GM12878 (cell line): ENCODE measurements at regions not wholly inside any gene's neighbourhood (a gene's known extent, or its start where the extent isn't known, plus 50 kb on each side); places are given as distances from the start of the nearest gene placed in this dataset.
A peak's percentile ranks its signal among the peaks of the same experiment; 100 is the strongest.

Source experiments
- ATAC-seq: fragments of 200-7000 bp; cut with Tn5 transposase; 3 replicates; pipeline ENCODE4 v1.9.1; 2020; ENCODE audit warnings: mild to moderate bottlenecking, moderate library complexity
- BruUV-seq: library from RNA; stranded (reverse); fragments of 400-500 nt; replicated peaks from 2 replicates; lab custom pipeline; 2021; lab: Mats Ljungman, UMichigan
- CTCF ChIA-PET: fragments of 300-600 bp; sonication (Branson Sonifier 250); formaldehyde crosslinking; extraction: SDS; loops from one replicate; lab custom pipeline; 2021; ENCODE audit warnings: inconsistent platforms; lab: Yijun Ruan, JAX
- POLR2A ChIA-PET: fragments of 350-600 bp; formaldehyde crosslinking; extraction: SDS; loops from one replicate; lab custom pipeline; 2021; ENCODE audit warnings: inconsistent platforms; lab: Charles Lee
- RAD21 ChIA-PET: fragments of 300-600 bp; sonication (Branson Sonifier 250); formaldehyde crosslinking; loops from one replicate; lab custom pipeline; 2023; ENCODE audit warnings: antibody characterized with exemption; ENCODE audit not compliant: unreplicated experiment; lab: Charles Lee
- SMC1A ChIA-PET: fragments of 300-600 bp; sonication (Branson Sonifier 250); formaldehyde crosslinking; loops from one replicate; lab custom pipeline; 2023; ENCODE audit not compliant: unreplicated experiment, uncharacterized antibody; lab: Charles Lee
- DNase-seq: peaks from one replicate; pipeline ENCODE4 v3.0.0-alpha.2; 2011; ENCODE audit warnings: low read depth, low spot score
- FAIRE-seq: peaks from 3 replicates; lab custom pipeline; 2011; peaks lifted over from hg19 to GRCh38; lab: Jason Lieb, UNC
- H2AFZ ChIP-seq: 2 replicates; pipeline ENCODE4 v1.6.0; 2011; ENCODE audit warnings: low read depth, low read length, control low read depth; ENCODE audit not compliant: control insufficient read depth
- H3K27ac ChIP-seq: 2 replicates; pipeline ENCODE4 v1.5.1; 2011; ENCODE audit warnings: control low read depth; ENCODE audit not compliant: control insufficient read depth, insufficient read depth
- H3K27me3 ChIP-seq, 2 experiments: replicated peaks in 1 of 2; 2 replicates each; pipeline versions ENCODE4 v1.6.0 to v1.6.1; 2011; ENCODE audit warnings: low read length in 1 of 2; ENCODE audit not compliant: control insufficient read depth in 2 of 2, insufficient read depth in 2 of 2
- H3K36me3 ChIP-seq, 2 experiments: 2 replicates each; pipeline ENCODE4 v1.5.1; 2011; ENCODE audit warnings: low read length in 1 of 2; ENCODE audit not compliant: control insufficient read depth in 2 of 2, insufficient read depth in 2 of 2
- H3K4me1 ChIP-seq: 2 replicates; pipeline ENCODE4 v1.6.1; 2011; ENCODE audit warnings: mild to moderate bottlenecking, low read length, moderate library complexity, mixed read lengths; ENCODE audit not compliant: control insufficient read depth, insufficient read depth
- H3K4me2 ChIP-seq: 2 replicates; pipeline ENCODE4 v1.6.0; 2011; ENCODE audit warnings: control low read depth; ENCODE audit not compliant: control insufficient read depth, insufficient read depth
- H3K4me3 ChIP-seq: fragments of 200-600 bp; sonication (generic); 2 replicates; pipeline ENCODE4 v1.5.1; 2016
- H3K79me2 ChIP-seq: 2 replicates; pipeline ENCODE4 v1.6.0; 2011; ENCODE audit warnings: low read length; ENCODE audit not compliant: control insufficient read depth, insufficient read depth
- H3K9ac ChIP-seq: 2 replicates; pipeline ENCODE4 v1.8.0; 2011; ENCODE audit warnings: low read length, control low read depth, mixed read lengths; ENCODE audit not compliant: control insufficient read depth, insufficient read depth
- H3K9me3 ChIP-seq: replicated peaks from 3 replicates; pipeline ENCODE4 v1.5.1; 2011; ENCODE audit warnings: mild to moderate bottlenecking, low read length; ENCODE audit not compliant: control insufficient read depth, insufficient read depth
- H4K20me1 ChIP-seq: 2 replicates; pipeline ENCODE4 v1.6.0; 2011; ENCODE audit not compliant: control insufficient read depth, insufficient read depth
- FOS ChIP-seq: IDR thresholded peaks from 3 replicates; pipeline ENCODE4 v1.6.1; 2011; ENCODE audit warnings: borderline replicate concordance; ENCODE audit not compliant: insufficient read length; ENCODE audit errors: extremely low read depth
- GATAD2B ChIP-seq: fragments of 450-650 bp; conservative IDR thresholded peaks from 2 replicates; pipeline ENCODE4 v1.6.1; 2017; ENCODE audit warnings: low read depth, mild to moderate bottlenecking, moderate library complexity
- JUND ChIP-seq: IDR thresholded peaks from 2 replicates; pipeline ENCODE4 v1.6.1; 2012; ENCODE audit warnings: low read depth, mild to moderate bottlenecking, low read length, improper control_type of control experiment, moderate library complexity
- MTA2 ChIP-seq: fragments of 450-650 bp; IDR thresholded peaks from 2 replicates; pipeline ENCODE4 v1.6.1; 2016; ENCODE audit warnings: low read depth, mild to moderate bottlenecking, moderate library complexity
- NFIC ChIP-seq: IDR thresholded peaks from 2 replicates; pipeline ENCODE4 v1.6.1; 2012; ENCODE audit warnings: low read depth, mild to moderate bottlenecking, inconsistent platforms, low read length, moderate library complexity
- NFXL1 ChIP-seq: fragments of 450-650 bp; IDR thresholded peaks from 2 replicates; pipeline ENCODE4 v1.6.1; 2017; ENCODE audit warnings: antibody characterized with exemption, mild to moderate bottlenecking, borderline replicate concordance
- NRF1 ChIP-seq: conservative IDR thresholded peaks from 2 replicates; pipeline ENCODE4 v1.6.1; 2011; ENCODE audit warnings: mild to moderate bottlenecking, low read depth, low read length, improper control_type of control experiment
- PAX5 ChIP-seq: IDR thresholded peaks from 2 replicates; pipeline ENCODE4 v1.6.1; 2011; ENCODE audit warnings: low read depth, low read length, borderline replicate concordance
- PML ChIP-seq: IDR thresholded peaks from 2 replicates; pipeline ENCODE4 v1.6.1; 2012; ENCODE audit warnings: low read length, inconsistent platforms
- RBBP5 ChIP-seq: fragments of 200-600 bp; sonication (generic); conservative IDR thresholded peaks from 2 replicates; pipeline ENCODE4 v1.6.1; 2016
- SPI1 ChIP-seq: IDR thresholded peaks from 2 replicates; pipeline ENCODE4 v1.6.1; 2011; ENCODE audit warnings: low read depth, mild to moderate bottlenecking, low read length, moderate library complexity, borderline replicate concordance; ENCODE audit not compliant: insufficient read depth
- WGBS: methylation state at CpG from one replicate; pipeline ENCODE4 v1.1.6; 2016; ENCODE audit warnings: low lambda C conversion rate; ENCODE audit not compliant: insufficient replicate concordance, insufficient coverage; ENCODE audit errors: missing lambda C conversion rate; 5-methylcytosine and 5-hydroxymethylcytosine counted together
- in situ Hi-C: fragments of 300-500 bp; cut with MboI; formaldehyde crosslinking; loops from 9 replicates; pipeline ENCODE4 v1.14.3; 2018; ENCODE audit warnings: mixed read lengths
- intact Hi-C: fragments of 100-400 bp; cut with micrococcal nuclease; formaldehyde crosslinking; loops from one replicate; pipeline ENCODE4 v1.14.2; 2022; ENCODE audit not compliant: unreplicated experiment
- TF ChIP-seq, protein P1 (sequence below): fragments of 450-650 bp; IDR thresholded peaks from 2 replicates; pipeline ENCODE4 v1.6.1; 2017; ENCODE audit warnings: mild to moderate bottlenecking, moderate library complexity

DNA sequence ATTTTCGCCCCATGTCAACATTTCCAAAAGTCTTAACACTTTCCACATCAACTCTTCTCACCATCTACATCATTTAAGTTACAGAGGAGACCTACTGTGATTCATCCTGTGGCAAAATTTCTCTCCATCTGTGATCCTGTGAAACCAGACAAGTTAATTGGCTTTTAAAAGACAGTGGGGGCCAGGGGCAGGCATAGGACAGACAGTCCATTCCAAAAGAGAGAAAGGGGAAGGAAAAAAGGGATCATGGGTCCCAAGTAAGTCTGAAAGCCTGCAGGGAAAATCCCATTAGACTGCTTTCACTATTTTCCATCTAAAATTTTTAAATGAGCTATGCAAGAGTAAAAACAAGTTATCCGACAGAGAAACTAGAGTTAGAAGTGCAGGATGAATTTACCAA, 121.0 kb downstream of the MRPL57 start:
- Histone ChIP-seq H3K36me3 (no peaks in the 10 kb centered on the region), H2AFZ (peak overlapping the region; percentile 98), H3K9me3 (no peaks in the 10 kb centered on the region)
- RAD21 ChIA-PET = interaction anchor here (0.8 to 5.3 kb wide), 8 partner anchors 11 to 181 kb away, joined by 3 to 63 read pairs (median 6); partner anchors contain the start of genes MRPL57, SKA3 and ZDHHC20
- TF ChIP-seq PML (no peak), MTA2 (no peak), SPI1 (no peak), NFIC (no peak), JUND (no peak), GATAD2B (no peak), NFXL1 (no peak), RBBP5 (no peak), NRF1 (no peak), FOS (no peak), PAX5 (no peak)
- TF ChIP-seq, protein P1, sequence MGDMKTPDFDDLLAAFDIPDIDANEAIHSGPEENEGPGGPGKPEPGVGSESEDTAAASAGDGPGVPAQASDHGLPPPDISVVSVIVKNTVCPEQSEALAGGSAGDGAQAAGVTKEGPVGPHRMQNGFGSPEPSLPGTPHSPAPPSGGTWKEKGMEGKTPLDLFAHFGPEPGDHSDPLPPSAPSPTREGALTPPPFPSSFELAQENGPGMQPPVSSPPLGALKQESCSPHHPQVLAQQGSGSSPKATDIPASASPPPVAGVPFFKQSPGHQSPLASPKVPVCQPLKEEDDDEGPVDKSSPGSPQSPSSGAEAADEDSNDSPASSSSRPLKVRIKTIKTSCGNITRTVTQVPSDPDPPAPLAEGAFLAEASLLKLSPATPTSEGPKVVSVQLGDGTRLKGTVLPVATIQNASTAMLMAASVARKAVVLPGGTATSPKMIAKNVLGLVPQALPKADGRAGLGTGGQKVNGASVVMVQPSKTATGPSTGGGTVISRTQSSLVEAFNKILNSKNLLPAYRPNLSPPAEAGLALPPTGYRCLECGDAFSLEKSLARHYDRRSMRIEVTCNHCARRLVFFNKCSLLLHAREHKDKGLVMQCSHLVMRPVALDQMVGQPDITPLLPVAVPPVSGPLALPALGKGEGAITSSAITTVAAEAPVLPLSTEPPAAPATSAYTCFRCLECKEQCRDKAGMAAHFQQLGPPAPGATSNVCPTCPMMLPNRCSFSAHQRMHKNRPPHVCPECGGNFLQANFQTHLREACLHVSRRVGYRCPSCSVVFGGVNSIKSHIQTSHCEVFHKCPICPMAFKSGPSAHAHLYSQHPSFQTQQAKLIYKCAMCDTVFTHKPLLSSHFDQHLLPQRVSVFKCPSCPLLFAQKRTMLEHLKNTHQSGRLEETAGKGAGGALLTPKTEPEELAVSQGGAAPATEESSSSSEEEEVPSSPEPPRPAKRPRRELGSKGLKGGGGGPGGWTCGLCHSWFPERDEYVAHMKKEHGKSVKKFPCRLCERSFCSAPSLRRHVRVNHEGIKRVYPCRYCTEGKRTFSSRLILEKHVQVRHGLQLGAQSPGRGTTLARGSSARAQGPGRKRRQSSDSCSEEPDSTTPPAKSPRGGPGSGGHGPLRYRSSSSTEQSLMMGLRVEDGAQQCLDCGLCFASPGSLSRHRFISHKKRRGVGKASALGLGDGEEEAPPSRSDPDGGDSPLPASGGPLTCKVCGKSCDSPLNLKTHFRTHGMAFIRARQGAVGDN = no peak
- TF ChIP-seq, all 136 proteins: peak for 0
- ChIA-PET SMC1A (interaction anchor here (0.6 to 7.7 kb wide), 12 partner anchors 11 to 368 kb away, joined by 3 to 70 read pairs (median 6); partner anchors contain the start of genes MRPL57, SKA3 and ZDHHC20), CTCF (interaction anchor here (0.6 to 6.9 kb wide), 28 partner anchors 12 to 1723 kb away, joined by 3 to 156 read pairs (median 5); partner anchors contain the start of genes MRPL57, SKA3 and ZDHHC20), POLR2A (interaction anchor here (2.4 kb wide), 1 partner anchor 180 kb away, joined by 8 read pairs; no protein-coding TSS in a partner anchor)
- H3K9ac ChIP-seq = peak overlapping the region; percentile 7; the same call in 1 of the 2 replicates
- H4K20me1 ChIP-seq = no peaks in the 10 kb centered on the region
- intact Hi-C loops = loop anchor here (1.0 to 10.0 kb wide), 6 partner anchors 120 to 1497 kb away; partner anchors contain the start of genes MRPL57, SKA3 and ZDHHC20
- DNase-seq (no peak), FAIRE-seq (no peak), ATAC-seq (peak; percentile 10; the same call in 2 of the 3 replicates)
- WGBS = 48% methylated on average over 2 of the region's 2 CpGs
- H3K4me1 ChIP-seq = no peaks in the 10 kb centered on the region
- in situ Hi-C loops = loop anchor here (5.0 to 25.0 kb wide), 2 partner anchors 180 to 1490 kb away; no protein-coding TSS in a partner anchor
- no peak overlapping the region for H3K27ac ChIP-seq
- H3K27me3 ChIP-seq = no peaks in the 10 kb centered on the region
- peaks cover 5% of the 10 kb centered on the region for H3K79me2 ChIP-seq
- H3K4me3 ChIP-seq = no peak overlapping the region
- BruUV-seq = no TSS peak
- peak overlapping the region; percentile 70 for H3K4me2 ChIP-seq
